ENCODE measurements at regions not wholly inside any gene's neighbourhood (a gene's known extent, or its start where the extent isn't known, plus 50 kb on each side); places are given as distances from the start of the nearest gene placed in this dataset. TPM values are rescaled to one million over a fixed set of nuclear protein-coding genes. Genes with fewer than 3 reads are reported as not detected.

Small RNA genes lying in the stretch of these regions (small RNA-seq; reads per million reads assigned to genes)
- gene RF00019, result not detected
- not detected for gene RF00571
- 0.28 reads per million for gene RNA5SP208
- gene RNU6-280P, result not detected
- gene RNU7-66P, result not detected
